ENCODE measurements at regions not wholly inside any gene's neighbourhood (a gene's known extent, or its start where the extent isn't known, plus 50 kb on each side); places are given as distances from the start of the nearest gene placed in this dataset.
"Not testable (repeated sequence)": the region's sequence is repeated elsewhere in the genome, so short reads cannot be mapped to it uniquely, and the experiment has no call there.

- not testable (repeated sequence) for TF ChIP-seq USF1 (IDR thresholded peaks at IDR 0.05; ENCODE audit: borderline replicate concordance, low read depth); YY1 (IDR thresholded peaks at IDR 0.05; ENCODE audit: low read depth)
These were observed 379.1 kb upstream of the PIK3R1 start for GRCh38 chr5:67836496-67836895.
